Loucy (cell line): ENCODE measurements at regions not wholly inside any gene's neighbourhood (a gene's known extent, or its start where the extent isn't known, plus 50 kb on each side); places are given as distances from the start of the nearest gene placed in this dataset.

Source experiments
- CTCF ChIP-seq: fragments of 200-600 bp; sonication (generic); conservative IDR thresholded peaks from 2 replicates; pipeline ENCODE4 v1.5.1; 2014; ENCODE audit warnings: mild to moderate bottlenecking, antibody characterized with exemption, low read length
- EZH2phosphoT487 ChIP-seq: fragments of 200-600 bp; IDR thresholded peaks from 2 replicates; pipeline ENCODE4 v1.6.1; 2018; ENCODE audit warnings: antibody characterized with exemption, mild to moderate bottlenecking, moderate library complexity, borderline replicate concordance

- TF ChIP-seq EZH2phosphoT487: no peak
- TF ChIP-seq CTCF: no peak
These were observed 149.3 kb downstream of the TTC32 start for GRCh38 chr2:19752500-19752899.
